ENCODE measurements at regions not wholly inside any gene's neighbourhood (a gene's known extent, or its start where the extent isn't known, plus 50 kb on each side); places are given as distances from the start of the nearest gene placed in this dataset.
"Not testable (repeated sequence)": the region's sequence is repeated elsewhere in the genome, so short reads cannot be mapped to it uniquely, and the experiment has no call there.

GRCh38 chr17:71615820-71616219, 505.0 kb upstream of the SOX9 start:
- no peak for DNase-seq

- not testable (repeated sequence) for DNase-seq
Measured at GRCh38 chr17:71617767-71618166, 503.1 kb upstream of the SOX9 start.

- no peak for DNase-seq
Measured at GRCh38 chr17:71625330-71625729, 495.5 kb upstream of the SOX9 start.

- DNase-seq: no peak
Measured at GRCh38 chr17:71628306-71628705, 492.5 kb upstream of the SOX9 start.

- DNase-seq: peak; percentile 45
Measured at GRCh38 chr17:71631483-71631882, 489.3 kb upstream of the SOX9 start.

GRCh38 chr17:71632328-71632727, 488.5 kb upstream of the SOX9 start:
- peak; percentile 36 for DNase-seq

- DNase-seq: peak; percentile 77
Measured at GRCh38 chr17:71633391-71633849, 487.4 kb upstream of the SOX9 start.

GRCh38 chr17:71634376-71634775, 486.4 kb upstream of the SOX9 start:
- no peak for DNase-seq

- no peak for DNase-seq
Measured at GRCh38 chr17:71635187-71635586, 485.6 kb upstream of the SOX9 start.

- no peak for DNase-seq
Measured at GRCh38 chr17:71636644-71637043, 484.2 kb upstream of the SOX9 start.

GRCh38 chr17:71638668-71639067, 482.2 kb upstream of the SOX9 start:
- DNase-seq: no peak

GRCh38 chr17:71639865-71640264, 481.0 kb upstream of the SOX9 start:
- DNase-seq: no peak

GRCh38 chr17:71646890-71647289, 473.9 kb upstream of the SOX9 start:
- not testable (repeated sequence) for DNase-seq

- DNase-seq: not testable (repeated sequence)
Measured at GRCh38 chr17:71648342-71648741, 472.5 kb upstream of the SOX9 start.

- no peak for DNase-seq
Measured at GRCh38 chr17:71649941-71650350, 470.9 kb upstream of the SOX9 start.

- DNase-seq: no peak
Measured at GRCh38 chr17:71655542-71655941, 465.3 kb upstream of the SOX9 start.

- DNase-seq: no peak
Measured at GRCh38 chr17:71656964-71657858, 463.6 kb upstream of the SOX9 start.

- no peak for DNase-seq
Measured at GRCh38 chr17:71658996-71659395, 461.8 kb upstream of the SOX9 start.

- DNase-seq: no peak
Measured at GRCh38 chr17:71664861-71665260, 456.0 kb upstream of the SOX9 start.

GRCh38 chr17:71666047-71666446, 454.8 kb upstream of the SOX9 start:
- DNase-seq: no peak

- no peak for DNase-seq
Measured at GRCh38 chr17:71667661-71668060, 453.2 kb upstream of the SOX9 start.

- no peak for DNase-seq
Measured at GRCh38 chr17:71668807-71669206, 452.0 kb upstream of the SOX9 start.

GRCh38 chr17:71677439-71677838, 443.4 kb upstream of the SOX9 start:
- DNase-seq: no peak

- no peak for DNase-seq
Measured at GRCh38 chr17:71679832-71680231, 441.0 kb upstream of the SOX9 start.
